HepG2 (cell line): ENCODE measurements at regions not wholly inside any gene's neighbourhood (a gene's known extent, or its start where the extent isn't known, plus 50 kb on each side); places are given as distances from the start of the nearest gene placed in this dataset.

Experiments
- ATAC-seq: fragments of 200-7000 bp; cut with Tn5 transposase; 3 replicates; pipeline ENCODE4 v1.9.1; 2020; ENCODE audit warnings: mild to moderate bottlenecking, moderate library complexity
- BruUV-seq: library from RNA; stranded (reverse); fragments of 400-500 nt; replicated peaks from 2 replicates; lab custom pipeline; 2021; lab: Mats Ljungman, UMichigan
- CTCF ChIA-PET: fragments of 300-600 bp; formaldehyde crosslinking; extraction: SDS; loops from one replicate; lab custom pipeline; 2021; ENCODE audit warnings: low total read pairs, inconsistent platforms, low intra/inter-chr PET ratio; lab: Yijun Ruan, JAX
- POLR2A ChIA-PET: fragments of 350-600 bp; sonication (Branson Sonifier 250); formaldehyde crosslinking; loops from one replicate; lab custom pipeline; 2020; ENCODE audit warnings: antibody characterized with exemption, inconsistent platforms; lab: Yijun Ruan, JAX
- DNase-seq: peaks from one replicate; pipeline ENCODE4 v3.0.0-alpha.2; 2015; ENCODE audit warnings: low spot score
- FAIRE-seq: peaks from 3 replicates; lab custom pipeline; 2011; peaks lifted over from hg19 to GRCh38; lab: Jason Lieb, UNC
- H2AFZ ChIP-seq: one replicate; pipeline ENCODE4 v1.6.1; 2011; ENCODE audit warnings: low read length, inconsistent platforms
- H3K27ac ChIP-seq: fragments of 300-600 bp; 3 replicates; pipeline ENCODE4 v1.8.0; 2011; ENCODE audit warnings: mixed run types, mild to moderate bottlenecking, mixed read lengths, low read length, inconsistent platforms; ENCODE audit not compliant: insufficient read depth; ENCODE audit errors: extremely low read length
- H3K27me3 ChIP-seq, 2 experiments: fragments of 200-600 bp in 1 of 2; 2 replicates in 1 of 2; 3 replicates in 1 of 2; pipeline versions ENCODE4 v1.6.0 to v1.8.0; 2011; ENCODE audit warnings: low read length in 2 of 2, mild to moderate bottlenecking in 2 of 2, moderate library complexity in 2 of 2, inconsistent platforms in 1 of 2; ENCODE audit not compliant: insufficient read depth in 2 of 2, control insufficient read depth in 1 of 2
- H3K36me3 ChIP-seq, 2 experiments: fragments of 200-600 bp in 1 of 2; replicated peaks in 1 of 2; 2 replicates in 1 of 2; 3 replicates in 1 of 2; pipeline versions ENCODE4 v1.5.1 to v1.8.0; 2011; ENCODE audit warnings: low read length in 2 of 2, inconsistent platforms in 1 of 2; ENCODE audit not compliant: insufficient read depth in 2 of 2, control insufficient read depth in 1 of 2
- H3K4me1 ChIP-seq: 2 replicates; pipeline ENCODE4 v1.5.1; 2012; ENCODE audit warnings: low read length, inconsistent platforms; ENCODE audit not compliant: insufficient read depth
- H3K4me2 ChIP-seq: 2 replicates; pipeline ENCODE4 v1.6.0; 2011; ENCODE audit warnings: low read depth, low read length, inconsistent platforms
- H3K4me3 ChIP-seq, 3 experiments: fragments of 200-600 bp in 1 of 3; sonication (generic), shearing (Covaris generic) in 1 of 3; replicated peaks in 1 of 3; 2 replicates each; pipeline ENCODE4 v1.5.1; 2011 to 2016; ENCODE audit warnings: low read length in 3 of 3, inconsistent platforms in 2 of 3, low read depth in 2 of 3, mild to moderate bottlenecking in 2 of 3, control low read depth in 1 of 3, mixed read lengths in 1 of 3; ENCODE audit not compliant: insufficient read depth in 1 of 3
- H3K79me2 ChIP-seq: one replicate; pipeline ENCODE4 v1.6.1; 2011; ENCODE audit warnings: low read length, inconsistent platforms; ENCODE audit not compliant: insufficient read depth
- H3K9ac ChIP-seq: 2 replicates; pipeline ENCODE4 v1.6.0; 2011; ENCODE audit warnings: mild to moderate bottlenecking, low read depth, low read length, inconsistent platforms; ENCODE audit not compliant: insufficient read depth
- H3K9me3 ChIP-seq: 2 replicates; pipeline ENCODE4 v1.5.1; 2012; ENCODE audit warnings: mild to moderate bottlenecking, low read length
- H4K20me1 ChIP-seq: 2 replicates; pipeline ENCODE4 v1.6.0; 2011; ENCODE audit warnings: inconsistent platforms, mild to moderate bottlenecking, low read length, moderate library complexity; ENCODE audit not compliant: insufficient read depth
- MTF1 ChIP-seq: sonication (generic); formaldehyde crosslinking; IDR thresholded peaks from 2 replicates; pipeline ENCODE4 v1.5.0; 2020; ENCODE audit warnings: missing genetic modification reagents
- NFYC ChIP-seq: IDR thresholded peaks from 2 replicates; pipeline ENCODE4 v1.6.1; 2016; ENCODE audit warnings: missing genetic modification reagents, missing compliant biosample characterization
- PCBP1 ChIP-seq: fragments of 200-400 bp; formaldehyde crosslinking; IDR thresholded peaks from 2 replicates; pipeline ENCODE4 v1.6.1; 2017; ENCODE audit warnings: mild to moderate bottlenecking, low read depth, low read length, borderline replicate concordance
- SOX5 ChIP-seq: IDR thresholded peaks from 2 replicates; pipeline ENCODE4 v1.6.1; 2016; ENCODE audit warnings: borderline replicate concordance
- SOX6 ChIP-seq, 2 experiments: fragments of 450-650 bp in 1 of 2; sonication (generic) in 1 of 2; formaldehyde crosslinking in 1 of 2; IDR thresholded peaks; 2 replicates each; pipeline versions ENCODE4 v1.4.0 to v1.6.1; 2017 to 2020; ENCODE audit warnings: antibody characterized with exemption in 1 of 2, mild to moderate bottlenecking in 1 of 2, missing genetic modification reagents in 1 of 2
- SRSF4 ChIP-seq: fragments of 200-400 bp; formaldehyde crosslinking; IDR thresholded peaks from one replicate; pipeline ENCODE4 v1.6.1; 2018; ENCODE audit warnings: mild to moderate bottlenecking, low read depth, low read length, moderate library complexity; ENCODE audit not compliant: poor library complexity, severe bottlenecking
- TP53 ChIP-seq: sonication (generic); formaldehyde crosslinking; conservative IDR thresholded peaks from 2 replicates; pipeline ENCODE4 v1.4.0; 2020; ENCODE audit warnings: missing genetic modification reagents
- ZNF260 ChIP-seq: sonication (generic); formaldehyde crosslinking; IDR thresholded peaks from 2 replicates; pipeline ENCODE4 v1.4.0; 2020; ENCODE audit warnings: missing genetic modification reagents, low read depth, mild to moderate bottlenecking, borderline replicate concordance
- ZNF331 ChIP-seq: sonication (generic); formaldehyde crosslinking; IDR thresholded peaks from 2 replicates; pipeline ENCODE4 v1.4.0; 2020; ENCODE audit warnings: missing genetic modification reagents
- WGBS: methylation state at CpG from one replicate; pipeline ENCODE4 v1.1.6; 2017; ENCODE audit warnings: low lambda C conversion rate; 5-methylcytosine and 5-hydroxymethylcytosine counted together
- in situ Hi-C: cut with HindIII; loops from 2 replicates; pipeline ENCODE4 v1.10.0; 2017; ENCODE audit warnings: low pct_unique_long_range_greater_than_20kb; ENCODE audit not compliant: extremely low pct_ligation_motif_present
- intact Hi-C: fragments of 100-400 bp; cut with micrococcal nuclease; formaldehyde crosslinking; loops from one replicate; pipeline ENCODE4 v1.10.0; 2022; ENCODE audit not compliant: unreplicated experiment
- TF ChIP-seq, protein P1 (sequence below): sonication (generic); formaldehyde crosslinking; IDR thresholded peaks from 2 replicates; pipeline ENCODE4 v1.8.1; 2023; ENCODE audit warnings: mild to moderate bottlenecking, moderate library complexity, missing genetic modification reagents
- TF ChIP-seq, protein P2 (sequence below): sonication (generic); formaldehyde crosslinking; conservative IDR thresholded peaks from 2 replicates; pipeline ENCODE4 v1.4.0; 2020; ENCODE audit warnings: missing genetic modification reagents

- ChIA-PET CTCF (no interaction called here), POLR2A (no interaction called here)
- no peaks in the 10 kb centered on the region for H4K20me1 ChIP-seq
- in situ Hi-C loops, result no loop called here
- DNase-seq (no peak), FAIRE-seq (no peak), ATAC-seq (no peak)
- intact Hi-C loops, result no loop called here
- no peak overlapping the region for H3K27ac ChIP-seq
- H3K27me3 ChIP-seq, result no peaks in the 10 kb centered on the region; a peak in 1 of 5 replicates
- H3K36me3 ChIP-seq, result no peaks in the 10 kb centered on the region
- H3K4me3 ChIP-seq, result no peak overlapping the region
- BruUV-seq, result no TSS peak
- H3K4me2 ChIP-seq, result no peak overlapping the region
- 30% methylated on average over 3 of the region's 3 CpGs for WGBS
- no peak overlapping the region for H2AFZ ChIP-seq
- H3K79me2 ChIP-seq, result no peaks in the 10 kb centered on the region
- no peak overlapping the region for H3K9ac ChIP-seq
- H3K9me3 ChIP-seq, result no peaks in the 10 kb centered on the region
- H3K4me1 ChIP-seq, result peaks cover 9% of the 10 kb centered on the region; the same call in 1 of the 2 replicates
- TF ChIP-seq TP53 (CRISPR knock-in tag) (no peak), SOX5 (CRISPR knock-in tag) (no peak), ZNF331 (CRISPR knock-in tag) (no peak), SOX6 (IDR thresholded peaks at IDR 0.05) (no peak), SOX6 (CRISPR knock-in tag; IDR thresholded peaks at IDR 0.05) (no peak), ZNF260 (no peak), PCBP1 (no peak), NFYC (no peak), MTF1 (CRISPR knock-in tag) (no peak), SRSF4 (no peak)
- TF ChIP-seq, protein P1, sequence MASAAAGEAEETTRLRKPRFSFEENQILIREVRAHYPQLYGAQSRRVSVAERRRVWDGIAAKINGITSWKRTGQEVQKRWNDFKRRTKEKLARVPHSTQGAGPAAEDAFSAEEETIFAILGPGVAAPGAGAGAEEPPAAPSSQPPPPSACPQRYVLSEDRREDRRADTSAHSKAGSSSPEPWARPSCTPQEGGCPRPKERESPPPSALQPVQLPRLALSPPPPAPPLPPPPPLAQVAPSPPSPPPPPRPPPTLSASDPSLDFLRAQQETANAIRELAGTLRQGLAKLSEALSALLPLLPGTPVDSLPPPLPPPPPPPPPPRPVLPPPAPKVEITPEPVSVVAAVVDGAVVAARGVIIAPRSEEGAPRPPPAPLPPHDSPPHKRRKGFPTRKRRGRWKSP, result no peak
- TF ChIP-seq, protein P2, sequence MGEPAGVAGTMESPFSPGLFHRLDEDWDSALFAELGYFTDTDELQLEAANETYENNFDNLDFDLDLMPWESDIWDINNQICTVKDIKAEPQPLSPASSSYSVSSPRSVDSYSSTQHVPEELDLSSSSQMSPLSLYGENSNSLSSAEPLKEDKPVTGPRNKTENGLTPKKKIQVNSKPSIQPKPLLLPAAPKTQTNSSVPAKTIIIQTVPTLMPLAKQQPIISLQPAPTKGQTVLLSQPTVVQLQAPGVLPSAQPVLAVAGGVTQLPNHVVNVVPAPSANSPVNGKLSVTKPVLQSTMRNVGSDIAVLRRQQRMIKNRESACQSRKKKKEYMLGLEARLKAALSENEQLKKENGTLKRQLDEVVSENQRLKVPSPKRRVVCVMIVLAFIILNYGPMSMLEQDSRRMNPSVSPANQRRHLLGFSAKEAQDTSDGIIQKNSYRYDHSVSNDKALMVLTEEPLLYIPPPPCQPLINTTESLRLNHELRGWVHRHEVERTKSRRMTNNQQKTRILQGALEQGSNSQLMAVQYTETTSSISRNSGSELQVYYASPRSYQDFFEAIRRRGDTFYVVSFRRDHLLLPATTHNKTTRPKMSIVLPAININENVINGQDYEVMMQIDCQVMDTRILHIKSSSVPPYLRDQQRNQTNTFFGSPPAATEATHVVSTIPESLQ (CRISPR knock-in tag), result no peak
Measured at GRCh38 chr3:66642484-66642883, 141.7 kb upstream of the LRIG1 start.
